ENCODE measurements at regions not wholly inside any gene's neighbourhood (a gene's known extent, or its start where the extent isn't known, plus 50 kb on each side); places are given as distances from the start of the nearest gene placed in this dataset.

- no peaks in the 10 kb centered on the region for H3K27me3 ChIP-seq (ENCODE audit: control insufficient read depth, insufficient read depth, low read length)
- H3K4me1 ChIP-seq (ENCODE audit: control insufficient read depth, insufficient read depth, low read length): peaks cover 52% of the 10 kb centered on the region
- 69% methylated on average over 4 of the region's 4 CpGs for WGBS (ENCODE audit: insufficient coverage)
- no peak overlapping the region for H3K4me3 ChIP-seq (ENCODE audit: low read depth, low read length)
- H3K36me3 ChIP-seq (ENCODE audit: control insufficient read depth, insufficient read depth, low read length): no peaks in the 10 kb centered on the region
- peaks cover 5% of the 10 kb centered on the region for H3K9me3 ChIP-seq (ENCODE audit: control insufficient read depth, insufficient read depth, low read length)
- no peak for DNase-seq (ENCODE audit: low read depth in 4 of 6, low spot score in 6 of 6)
- no peak overlapping the region for H3K27ac ChIP-seq (ENCODE audit: low read depth, low read length)
These were observed 225.7 kb downstream of the ARHGAP12 start for GRCh38 chr10:31702954-31703353.

GRCh38 chr10:31702005-31702404 is 226.6 kb downstream of the ARHGAP12 start:
- Histone ChIP-seq H3K27ac (ENCODE audit: low read depth, low read length) (no peak overlapping the region), H3K9me3 (ENCODE audit: control insufficient read depth, insufficient read depth, low read length) (peaks cover 5% of the 10 kb centered on the region), H3K4me1 (ENCODE audit: control insufficient read depth, insufficient read depth, low read length) (peaks cover 54% of the 10 kb centered on the region), H3K36me3 (ENCODE audit: control insufficient read depth, insufficient read depth, low read length) (no peaks in the 10 kb centered on the region), H3K27me3 (ENCODE audit: control insufficient read depth, insufficient read depth, low read length) (no peaks in the 10 kb centered on the region), H3K4me3 (ENCODE audit: low read depth, low read length) (no peak overlapping the region)
- no CpG with 5 or more reads among the region's 2 CpGs for WGBS (ENCODE audit: insufficient coverage)
- DNase-seq (ENCODE audit: low read depth in 4 of 6, low spot score in 6 of 6): no peak

DNA sequence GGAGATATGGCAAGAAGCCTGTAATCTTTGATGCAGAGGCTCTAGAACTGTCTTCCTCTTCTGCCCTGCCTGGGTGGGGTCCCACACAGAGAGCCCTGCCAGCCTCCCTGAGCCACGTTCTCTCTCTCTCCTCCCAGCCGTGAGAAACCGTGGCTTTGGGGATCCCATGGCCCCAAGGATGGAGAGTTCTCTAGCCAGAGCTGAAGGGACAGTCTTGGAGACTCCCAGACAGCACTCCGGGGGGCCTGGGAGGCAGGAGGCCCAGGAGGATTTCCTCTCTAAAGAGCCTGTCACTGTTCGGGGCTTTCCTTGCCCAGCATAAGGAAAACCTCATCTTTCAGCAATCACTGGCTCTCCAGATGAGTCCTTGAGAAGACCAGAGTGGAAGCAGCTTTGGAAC is 227.1 kb downstream of the ARHGAP12 start:
- no peaks in the 10 kb centered on the region for H3K36me3 ChIP-seq (ENCODE audit: control insufficient read depth, insufficient read depth, low read length)

DNA sequence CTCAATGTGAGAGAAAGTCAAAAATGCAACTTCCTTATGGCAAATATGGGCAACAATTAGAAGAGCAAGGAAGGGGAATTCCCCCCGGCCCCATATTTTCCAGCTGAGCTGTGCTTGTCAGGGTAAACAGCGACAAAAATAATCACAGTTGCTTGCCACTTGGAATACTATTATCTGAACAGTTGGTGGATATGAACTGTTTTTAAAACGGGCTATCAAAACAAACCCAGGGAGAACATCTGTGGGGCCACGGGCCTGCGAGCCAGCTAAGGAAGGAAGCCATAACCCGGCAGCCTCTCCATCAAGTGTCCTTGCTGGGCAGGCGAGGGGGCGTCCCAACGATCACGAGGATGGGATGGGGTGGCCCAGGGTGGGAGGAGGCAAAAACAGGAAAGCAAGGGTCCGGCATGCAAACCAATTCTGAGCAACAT is 228.4 kb downstream of the ARHGAP12 start:
- H3K36me3 ChIP-seq (ENCODE audit: control insufficient read depth, insufficient read depth, low read length): no peaks in the 10 kb centered on the region
- peaks cover 51% of the 10 kb centered on the region for H3K4me1 ChIP-seq (ENCODE audit: control insufficient read depth, insufficient read depth, low read length)
- H3K27ac ChIP-seq (ENCODE audit: low read depth, low read length): peak overlapping the region; percentile 79
- WGBS (ENCODE audit: insufficient coverage): 68% methylated on average over 9 of the region's 11 CpGs
- H3K27me3 ChIP-seq (ENCODE audit: control insufficient read depth, insufficient read depth, low read length): no peaks in the 10 kb centered on the region
- peaks cover 5% of the 10 kb centered on the region for H3K9me3 ChIP-seq (ENCODE audit: control insufficient read depth, insufficient read depth, low read length)
- H3K4me3 ChIP-seq (ENCODE audit: low read depth, low read length): no peak overlapping the region
- peak in 2 of 6 donors; percentile 55 to 63 for DNase-seq (ENCODE audit: low read depth in 4 of 6, low spot score in 6 of 6)

More for the DNA sequence above, 227.1 kb downstream of the ARHGAP12 start:
- Histone ChIP-seq H3K9me3 (ENCODE audit: control insufficient read depth, insufficient read depth, low read length) (peaks cover 5% of the 10 kb centered on the region), H3K27me3 (ENCODE audit: control insufficient read depth, insufficient read depth, low read length) (no peaks in the 10 kb centered on the region), H3K4me3 (ENCODE audit: low read depth, low read length) (no peak overlapping the region), H3K4me1 (ENCODE audit: control insufficient read depth, insufficient read depth, low read length) (peaks cover 53% of the 10 kb centered on the region), H3K27ac (ENCODE audit: low read depth, low read length) (peak overlapping the region; percentile 79)
- 80% methylated on average over 4 of the region's 5 CpGs for WGBS (ENCODE audit: insufficient coverage)
- no peak for DNase-seq (ENCODE audit: low read depth in 4 of 6, low spot score in 6 of 6)

DNA sequence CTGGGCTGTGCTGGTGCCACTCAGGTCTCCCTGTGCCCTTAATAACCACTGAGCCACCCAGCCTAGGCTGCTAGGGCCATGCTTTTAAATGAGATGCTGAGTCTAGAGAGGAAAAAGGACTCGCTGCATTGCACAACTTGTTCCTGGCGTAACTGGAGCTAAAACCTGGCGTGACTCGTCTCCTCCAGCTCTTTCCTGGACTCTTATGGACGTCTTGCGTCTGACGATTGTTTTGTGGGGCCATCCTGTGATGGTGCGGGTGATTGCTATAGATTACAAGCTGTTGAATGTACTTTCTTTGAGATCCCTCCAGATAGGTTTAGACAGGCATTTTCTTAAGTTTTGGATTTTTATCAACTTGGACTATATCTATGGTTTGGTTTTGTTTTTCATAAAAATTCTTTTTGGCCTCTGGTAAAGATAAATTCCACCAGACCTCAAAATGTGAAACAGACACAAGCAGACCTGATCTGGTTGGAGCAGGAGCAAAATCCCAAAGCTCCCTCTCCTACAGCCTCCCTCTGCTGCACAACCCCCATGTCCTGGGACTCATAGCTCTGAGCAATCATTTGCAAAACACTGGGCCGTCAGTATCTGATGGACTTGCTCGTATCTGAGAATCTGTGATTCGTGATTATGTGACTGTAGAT is 230.3 kb downstream of the ARHGAP12 start:
- H3K9me3 ChIP-seq (ENCODE audit: control insufficient read depth, insufficient read depth, low read length): peaks cover 4% of the 10 kb centered on the region
- WGBS (ENCODE audit: insufficient coverage): 79% methylated on average over 4 of the region's 11 CpGs
- no peaks in the 10 kb centered on the region for H3K27me3 ChIP-seq (ENCODE audit: control insufficient read depth, insufficient read depth, low read length)
- H3K27ac ChIP-seq (ENCODE audit: low read depth, low read length): peak overlapping the region; percentile 96
- no peak for DNase-seq (ENCODE audit: low read depth in 4 of 6, low spot score in 6 of 6)
- H3K36me3 ChIP-seq (ENCODE audit: control insufficient read depth, insufficient read depth, low read length): no peaks in the 10 kb centered on the region
- no peak overlapping the region for H3K4me3 ChIP-seq (ENCODE audit: low read depth, low read length)
- peaks cover 56% of the 10 kb centered on the region for H3K4me1 ChIP-seq (ENCODE audit: control insufficient read depth, insufficient read depth, low read length)

GRCh38 chr10:31697271-31698180 is 231.1 kb downstream of the ARHGAP12 start:
- Histone ChIP-seq H3K27ac (ENCODE audit: low read depth, low read length) (peak overlapping the region; percentile 96), H3K9me3 (ENCODE audit: control insufficient read depth, insufficient read depth, low read length) (no peaks in the 10 kb centered on the region), H3K4me1 (ENCODE audit: control insufficient read depth, insufficient read depth, low read length) (peaks cover 56% of the 10 kb centered on the region), H3K4me3 (ENCODE audit: low read depth, low read length) (peak overlapping the region; percentile 22), H3K36me3 (ENCODE audit: control insufficient read depth, insufficient read depth, low read length) (no peaks in the 10 kb centered on the region), H3K27me3 (ENCODE audit: control insufficient read depth, insufficient read depth, low read length) (no peaks in the 10 kb centered on the region)
- WGBS (ENCODE audit: insufficient coverage): 9% methylated on average over 13 of the region's 19 CpGs
- DNase-seq (ENCODE audit: low read depth in 4 of 6, low spot score in 6 of 6): peak in 3 of 6 donors; percentile 64 to 89 (median 86)

- no peak overlapping the region for H3K27ac ChIP-seq (ENCODE audit: low read depth, low read length)
- H3K27me3 ChIP-seq (ENCODE audit: control insufficient read depth, insufficient read depth, low read length): no peaks in the 10 kb centered on the region
- no peak overlapping the region for H3K4me3 ChIP-seq (ENCODE audit: low read depth, low read length)
- H3K4me1 ChIP-seq (ENCODE audit: control insufficient read depth, insufficient read depth, low read length): peaks cover 44% of the 10 kb centered on the region
- no peak for DNase-seq (ENCODE audit: low read depth in 4 of 6, low spot score in 6 of 6)
- H3K9me3 ChIP-seq (ENCODE audit: control insufficient read depth, insufficient read depth, low read length): no peaks in the 10 kb centered on the region
- WGBS (ENCODE audit: insufficient coverage): 88% methylated on average over 12 of the region's 14 CpGs
- H3K36me3 ChIP-seq (ENCODE audit: control insufficient read depth, insufficient read depth, low read length): no peaks in the 10 kb centered on the region
These were observed 233.4 kb downstream of the ARHGAP12 start for GRCh38 chr10:31694929-31695837.

DNA sequence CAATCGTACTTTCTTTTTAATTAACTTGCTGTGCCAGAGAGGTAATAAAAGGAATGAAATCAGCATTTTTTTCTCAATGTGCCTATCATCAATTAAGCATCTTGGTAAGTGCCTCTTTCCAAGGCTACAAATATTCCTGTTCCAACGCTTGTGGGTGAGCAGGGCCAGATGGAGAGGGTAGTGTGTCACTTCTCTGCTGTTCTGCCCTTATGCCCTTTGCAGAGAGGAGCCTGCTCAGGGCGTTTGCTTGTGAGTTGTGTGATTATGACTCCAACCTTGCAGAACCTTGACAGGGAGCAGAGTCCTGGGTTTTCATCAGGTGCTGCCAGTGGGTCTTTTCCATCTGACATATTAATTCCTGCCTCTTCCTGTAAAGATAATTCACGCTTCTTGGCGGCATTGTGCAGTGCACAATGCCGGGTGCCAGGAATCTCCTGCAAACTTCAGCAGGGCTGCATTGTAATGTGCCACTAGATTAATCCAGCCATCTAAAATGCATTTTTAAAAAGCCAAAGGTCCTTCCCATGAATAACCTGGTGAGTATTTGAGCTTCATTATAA is 234.4 kb downstream of the ARHGAP12 start:
- Histone ChIP-seq H3K27me3 (ENCODE audit: control insufficient read depth, insufficient read depth, low read length) (no peaks in the 10 kb centered on the region), H3K4me1 (ENCODE audit: control insufficient read depth, insufficient read depth, low read length) (peaks cover 40% of the 10 kb centered on the region), H3K4me3 (ENCODE audit: low read depth, low read length) (no peak overlapping the region), H3K9me3 (ENCODE audit: control insufficient read depth, insufficient read depth, low read length) (no peaks in the 10 kb centered on the region), H3K36me3 (ENCODE audit: control insufficient read depth, insufficient read depth, low read length) (no peaks in the 10 kb centered on the region), H3K27ac (ENCODE audit: low read depth, low read length) (no peak overlapping the region)
- DNase-seq (ENCODE audit: low read depth in 4 of 6, low spot score in 6 of 6): peak in 2 of 6 donors; percentile 62 to 74
- 32% methylated on average over 4 of the region's 6 CpGs for WGBS (ENCODE audit: insufficient coverage)

DNA sequence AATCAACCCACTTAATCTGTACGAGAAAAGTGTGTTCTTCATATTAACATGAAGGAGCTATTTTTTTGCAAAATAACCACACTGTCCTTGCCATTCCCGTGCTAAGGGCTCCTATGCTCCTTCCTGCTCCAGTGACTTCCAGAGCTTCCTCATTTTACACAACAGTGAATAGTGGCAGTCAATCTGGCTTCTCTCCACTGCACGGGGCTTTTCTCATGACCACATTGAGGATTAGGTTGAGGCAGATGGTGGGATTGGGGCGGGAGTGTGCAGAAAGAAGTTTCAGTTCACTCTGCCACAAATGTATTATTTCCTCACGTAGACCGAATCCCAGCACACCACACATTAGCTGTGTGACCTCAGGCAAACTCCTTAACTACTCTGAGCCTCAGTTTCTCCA is 235.1 kb downstream of the ARHGAP12 start:
- Histone ChIP-seq H3K36me3 (ENCODE audit: control insufficient read depth, insufficient read depth, low read length) (no peaks in the 10 kb centered on the region), H3K4me1 (ENCODE audit: control insufficient read depth, insufficient read depth, low read length) (peaks cover 37% of the 10 kb centered on the region), H3K4me3 (ENCODE audit: low read depth, low read length) (no peak overlapping the region), H3K27ac (ENCODE audit: low read depth, low read length) (no peak overlapping the region), H3K9me3 (ENCODE audit: control insufficient read depth, insufficient read depth, low read length) (peaks cover 4% of the 10 kb centered on the region), H3K27me3 (ENCODE audit: control insufficient read depth, insufficient read depth, low read length) (no peaks in the 10 kb centered on the region)
- 100% methylated on average over 1 of the region's 6 CpGs for WGBS (ENCODE audit: insufficient coverage)
- no peak for DNase-seq (ENCODE audit: low read depth in 4 of 6, low spot score in 6 of 6)
